Mesothelial cell of epicardium (in vitro differentiated cells): ENCODE measurements at regions not wholly inside any gene's neighbourhood (a gene's known extent, or its start where the extent isn't known, plus 50 kb on each side); places are given as distances from the start of the nearest gene placed in this dataset.

ENCODE experiments used
- DNase-seq, 2 experiments: peaks; one replicate each; pipeline ENCODE4 v3.0.0; 2021; ENCODE audit warnings: low spot score in 2 of 2; ENCODE audit not compliant: unreplicated experiment in 2 of 2
- H3K27ac Mint-ChIP-seq: 2 replicates; pipeline ENCODE4 v1.8.0; 2021; ENCODE audit warnings: mixed read lengths
- H3K27me3 Mint-ChIP-seq: 2 replicates; pipeline ENCODE4 v1.8.0; 2021; ENCODE audit warnings: low read depth, mixed read lengths
- H3K36me3 Mint-ChIP-seq: 2 replicates; pipeline ENCODE4 v1.8.0; 2021; ENCODE audit warnings: mixed read lengths
- H3K4me1 Mint-ChIP-seq: 2 replicates; pipeline ENCODE4 v1.8.0; 2021; ENCODE audit warnings: mixed read lengths
- H3K4me3 Mint-ChIP-seq: 2 replicates; pipeline ENCODE4 v1.8.0; 2021; ENCODE audit warnings: mild to moderate bottlenecking, moderate library complexity, mixed read lengths
- H3K9me3 Mint-ChIP-seq: 2 replicates; pipeline ENCODE4 v1.8.0; 2021; ENCODE audit warnings: mixed read lengths
- TF ChIP-seq, protein P1 (sequence below): fragments of 200-600 bp; sonication (generic); IDR thresholded peaks from one replicate; pipeline ENCODE4 v1.5.0; 2021; ENCODE audit warnings: antibody characterized with exemption; ENCODE audit not compliant: unreplicated experiment

DNA sequence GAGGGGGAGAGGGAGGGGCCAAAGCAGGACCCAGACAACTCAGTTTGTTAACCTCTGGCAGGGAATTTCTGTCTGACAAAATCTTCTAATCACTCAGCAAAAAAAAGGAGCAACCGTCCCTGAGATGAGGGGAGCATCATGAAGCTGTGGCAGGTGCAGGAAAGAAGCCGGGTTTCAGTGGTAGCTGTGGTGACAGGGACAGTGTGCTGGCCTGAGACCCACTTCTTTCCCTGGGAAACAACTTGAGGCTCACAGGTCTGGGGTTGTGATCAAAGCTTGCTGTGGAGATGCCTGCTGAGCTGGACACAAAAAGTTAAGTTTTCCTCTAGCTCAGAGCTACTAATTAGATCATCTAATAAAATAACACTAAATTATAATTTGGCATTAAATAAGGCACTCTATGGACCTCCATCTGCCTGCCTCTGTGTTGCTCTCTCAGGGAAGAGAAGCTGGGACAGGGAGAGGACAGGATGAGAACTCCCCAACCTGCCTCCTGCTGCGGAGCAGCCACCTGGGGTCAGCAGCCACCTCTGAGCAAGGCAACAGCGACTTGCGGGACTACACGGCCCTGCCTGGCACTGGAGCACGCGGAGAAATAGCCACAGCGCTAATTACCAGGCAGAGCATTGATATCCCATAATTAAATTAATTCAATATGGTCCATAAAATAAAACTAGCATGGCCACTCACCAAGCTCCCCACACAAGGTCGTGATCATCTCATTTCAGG is 104.6 kb upstream of the TEX51 start:
- H3K4me1 Mint-ChIP-seq: no peaks in the 10 kb centered on the region
- H3K9me3 Mint-ChIP-seq: no peaks in the 10 kb centered on the region
- DNase-seq: peak in 1 of 2 experiments; percentile 14
- H3K36me3 Mint-ChIP-seq: no peaks in the 10 kb centered on the region
- peaks cover 73% of the 10 kb centered on the region for H3K27me3 Mint-ChIP-seq
- no peak overlapping the region for H3K4me3 Mint-ChIP-seq
- TF ChIP-seq, protein P1, sequence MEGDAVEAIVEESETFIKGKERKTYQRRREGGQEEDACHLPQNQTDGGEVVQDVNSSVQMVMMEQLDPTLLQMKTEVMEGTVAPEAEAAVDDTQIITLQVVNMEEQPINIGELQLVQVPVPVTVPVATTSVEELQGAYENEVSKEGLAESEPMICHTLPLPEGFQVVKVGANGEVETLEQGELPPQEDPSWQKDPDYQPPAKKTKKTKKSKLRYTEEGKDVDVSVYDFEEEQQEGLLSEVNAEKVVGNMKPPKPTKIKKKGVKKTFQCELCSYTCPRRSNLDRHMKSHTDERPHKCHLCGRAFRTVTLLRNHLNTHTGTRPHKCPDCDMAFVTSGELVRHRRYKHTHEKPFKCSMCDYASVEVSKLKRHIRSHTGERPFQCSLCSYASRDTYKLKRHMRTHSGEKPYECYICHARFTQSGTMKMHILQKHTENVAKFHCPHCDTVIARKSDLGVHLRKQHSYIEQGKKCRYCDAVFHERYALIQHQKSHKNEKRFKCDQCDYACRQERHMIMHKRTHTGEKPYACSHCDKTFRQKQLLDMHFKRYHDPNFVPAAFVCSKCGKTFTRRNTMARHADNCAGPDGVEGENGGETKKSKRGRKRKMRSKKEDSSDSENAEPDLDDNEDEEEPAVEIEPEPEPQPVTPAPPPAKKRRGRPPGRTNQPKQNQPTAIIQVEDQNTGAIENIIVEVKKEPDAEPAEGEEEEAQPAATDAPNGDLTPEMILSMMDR: no peak
- H3K27ac Mint-ChIP-seq: no peak overlapping the region

DNA sequence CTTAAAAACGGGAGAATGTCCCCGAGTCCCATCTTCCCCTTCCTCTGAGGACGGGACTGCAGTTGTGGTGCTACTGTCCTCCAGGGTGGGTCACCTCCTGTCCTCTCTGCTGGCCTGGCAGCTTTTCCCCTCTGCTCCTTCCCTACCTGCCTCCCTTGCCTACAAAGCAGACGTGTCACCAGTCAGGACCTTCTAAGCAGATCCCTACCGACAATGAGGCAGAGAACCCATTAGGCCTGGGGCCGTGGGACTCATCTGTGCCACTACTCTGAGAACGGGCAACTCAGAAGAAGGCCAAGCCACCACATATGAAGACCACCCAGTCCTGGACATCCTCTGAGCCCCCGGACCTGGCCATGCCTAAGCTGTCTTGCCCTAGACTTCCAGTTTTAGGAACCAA is 103.0 kb upstream of the TEX51 start:
- DNase-seq: no peak
- no peaks in the 10 kb centered on the region for H3K9me3 Mint-ChIP-seq
- no peaks in the 10 kb centered on the region for H3K36me3 Mint-ChIP-seq
- peaks cover 74% of the 10 kb centered on the region for H3K27me3 Mint-ChIP-seq
- H3K27ac Mint-ChIP-seq: no peak overlapping the region
- H3K4me1 Mint-ChIP-seq: no peaks in the 10 kb centered on the region
- no peak overlapping the region for H3K4me3 Mint-ChIP-seq
- TF ChIP-seq, protein P1: no peak

DNA sequence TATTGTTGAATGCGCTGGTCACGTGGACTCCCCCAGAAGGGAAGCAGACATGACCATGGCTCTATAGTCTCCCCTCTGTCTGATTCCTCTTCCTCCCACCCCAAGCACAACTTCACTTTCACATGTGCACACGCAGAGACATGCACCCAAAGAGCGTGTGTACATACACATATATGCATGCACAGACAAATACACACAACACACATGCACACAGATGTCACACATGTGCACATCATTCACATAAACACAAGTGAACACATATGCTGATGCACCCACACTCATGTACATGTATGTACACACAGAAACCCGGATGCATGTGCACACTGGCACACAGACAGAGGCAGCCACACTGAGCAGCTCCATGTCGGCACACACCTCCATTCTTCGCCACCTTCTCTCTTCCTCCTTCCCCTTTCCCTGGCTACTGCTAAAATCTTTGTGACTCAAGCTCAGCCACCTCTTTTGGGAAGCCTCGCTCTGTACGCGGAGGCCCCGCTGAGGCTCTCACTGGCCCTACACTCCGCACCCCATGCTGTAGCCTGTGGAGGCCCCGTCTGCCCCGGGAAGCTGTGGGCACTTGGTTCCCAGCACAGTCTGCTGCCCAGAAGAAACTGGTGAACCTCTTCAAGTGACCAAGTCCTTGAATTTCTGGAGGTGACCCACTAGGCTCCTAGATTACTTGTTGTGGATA is 101.6 kb upstream of the TEX51 start:
- Mint-ChIP-seq H3K27me3 (peaks cover 69% of the 10 kb centered on the region), H3K4me3 (no peak overlapping the region), H3K27ac (no peak overlapping the region), H3K9me3 (no peaks in the 10 kb centered on the region), H3K36me3 (no peaks in the 10 kb centered on the region), H3K4me1 (no peaks in the 10 kb centered on the region)
- TF ChIP-seq, protein P1: no peak
- peak in 1 of 2 experiments; percentile 17 for DNase-seq

DNA sequence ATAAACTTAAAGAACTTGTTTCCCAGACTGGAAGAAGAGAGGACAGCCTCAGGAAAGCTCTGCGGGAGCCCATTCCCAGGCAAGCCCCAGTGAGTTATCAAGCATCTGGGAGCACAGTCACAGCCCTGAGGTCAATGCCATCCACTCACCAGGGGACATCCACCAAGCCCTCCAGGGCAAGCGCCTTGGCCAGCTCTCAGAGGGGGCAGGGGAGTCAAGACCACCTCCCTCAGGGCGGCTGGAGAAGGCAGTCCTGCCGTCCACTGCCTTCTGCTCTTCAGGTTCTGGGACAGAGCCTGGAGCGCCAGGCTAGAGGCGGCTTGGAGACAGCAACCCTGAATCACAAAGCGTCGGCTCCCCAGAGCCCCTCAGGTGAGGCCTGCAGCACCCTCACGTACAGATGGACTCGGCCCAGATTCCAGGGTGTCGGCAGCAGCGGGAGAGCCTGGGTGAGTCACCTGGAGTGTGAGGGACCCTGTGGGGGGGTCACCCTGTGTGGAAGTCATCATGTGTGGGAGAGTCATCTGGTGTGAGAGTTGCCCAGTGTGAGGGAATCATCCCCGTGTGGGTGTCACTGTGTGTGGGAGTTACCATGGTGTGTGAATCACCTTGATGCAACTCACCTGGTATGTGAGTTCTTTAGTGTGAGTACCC is 100.9 kb upstream of the TEX51 start:
- no peaks in the 10 kb centered on the region for H3K36me3 Mint-ChIP-seq
- no peak overlapping the region for H3K27ac Mint-ChIP-seq
- DNase-seq: no peak
- H3K4me3 Mint-ChIP-seq: no peak overlapping the region
- TF ChIP-seq, protein P1: no peak
- no peaks in the 10 kb centered on the region for H3K4me1 Mint-ChIP-seq
- H3K27me3 Mint-ChIP-seq: peaks cover 63% of the 10 kb centered on the region
- no peaks in the 10 kb centered on the region for H3K9me3 Mint-ChIP-seq

DNA sequence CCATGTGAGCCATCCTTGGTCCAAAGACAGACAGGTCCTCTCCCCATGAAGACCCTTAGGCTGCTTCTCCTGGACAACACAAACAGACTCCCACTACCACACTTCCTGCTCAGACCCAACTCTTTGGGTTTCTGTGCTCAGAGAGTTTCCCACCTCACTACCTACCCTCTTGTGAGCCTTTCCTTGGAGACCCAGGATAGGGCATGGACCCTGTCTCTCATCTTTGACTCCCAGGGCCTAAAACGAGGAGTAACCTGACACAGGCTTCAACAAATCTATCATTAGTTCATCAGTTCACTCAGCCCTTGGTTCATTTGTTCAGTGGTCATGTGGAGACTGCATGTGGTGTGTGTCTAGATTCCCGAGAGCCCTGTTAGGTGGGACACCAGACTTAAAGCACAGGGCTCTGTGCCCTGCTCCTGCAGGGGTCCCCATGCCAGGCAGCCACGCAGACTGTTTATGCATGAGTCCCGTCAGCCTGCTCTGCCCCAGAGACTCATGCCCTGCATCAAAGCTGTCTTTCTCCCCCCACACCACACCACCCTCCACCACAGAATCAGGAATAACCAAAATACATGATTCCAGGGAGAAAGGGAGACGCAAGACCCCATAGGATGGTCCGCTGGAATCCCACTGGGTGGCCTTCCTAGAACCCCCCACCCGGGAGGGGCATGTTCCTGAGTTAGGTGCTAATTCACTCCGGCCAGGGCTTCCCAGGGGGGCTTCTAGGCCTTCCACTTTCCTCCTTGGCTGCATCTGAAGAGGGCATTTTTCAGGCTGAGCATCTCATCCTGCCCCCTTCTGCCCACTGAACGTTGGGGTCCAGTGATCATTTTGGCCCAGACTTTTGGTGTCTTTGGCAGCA is 100.2 kb upstream of the TEX51 start:
- DNase-seq: no peak
- TF ChIP-seq, protein P1: no peak
- Mint-ChIP-seq H3K27ac (no peak overlapping the region), H3K9me3 (no peaks in the 10 kb centered on the region), H3K4me3 (no peak overlapping the region), H3K27me3 (peaks cover 56% of the 10 kb centered on the region), H3K4me1 (no peaks in the 10 kb centered on the region), H3K36me3 (no peaks in the 10 kb centered on the region)
